NCI-H128 (cell line): ENCODE measurements at regions not wholly inside any gene's neighbourhood (a gene's known extent, or its start where the extent isn't known, plus 50 kb on each side); places are given as distances from the start of the nearest gene placed in this dataset.

ENCODE experiments used
- DNase-seq: peaks from one replicate; lab custom pipeline; 2025; ENCODE audit not compliant: unreplicated experiment; lab: John Stamatoyannopoulos, UW

GRCh38 chr2:226652983-226653765 lies 146.4 kb downstream of the IRS1 start:
- DNase-seq: no peak

- no peak for DNase-seq
These were observed 147.3 kb downstream of the IRS1 start for GRCh38 chr2:226652369-226652768.

- peak; percentile 52 for DNase-seq
These were observed 149.6 kb downstream of the IRS1 start for GRCh38 chr2:226649871-226650660.

GRCh38 chr2:226649201-226649600 lies 150.4 kb downstream of the IRS1 start:
- DNase-seq: no peak

GRCh38 chr2:226647621-226648518 lies 151.8 kb downstream of the IRS1 start:
- no peak for DNase-seq

- DNase-seq: no peak
These were observed 155.2 kb downstream of the IRS1 start for GRCh38 chr2:226644399-226644865.

- DNase-seq: no peak
These were observed 155.7 kb downstream of the IRS1 start for GRCh38 chr2:226643946-226644282.

GRCh38 chr2:226643030-226643945 lies 156.3 kb downstream of the IRS1 start:
- DNase-seq: no peak

GRCh38 chr2:226641008-226641407 lies 158.6 kb downstream of the IRS1 start:
- DNase-seq: no peak

GRCh38 chr2:226640501-226640900 lies 159.1 kb downstream of the IRS1 start:
- no peak for DNase-seq

- no peak for DNase-seq
These were observed 160.1 kb downstream of the IRS1 start for GRCh38 chr2:226639550-226639949.

GRCh38 chr2:226638576-226638975 lies 161.0 kb downstream of the IRS1 start:
- DNase-seq: no peak

- no peak for DNase-seq
These were observed 162.2 kb downstream of the IRS1 start for GRCh38 chr2:226637383-226637782.

- DNase-seq: no peak
These were observed 163.0 kb downstream of the IRS1 start for GRCh38 chr2:226636586-226636985.

- DNase-seq: no peak
These were observed 164.5 kb downstream of the IRS1 start for GRCh38 chr2:226634943-226635604.

GRCh38 chr2:226631671-226632070 lies 167.9 kb downstream of the IRS1 start:
- no peak for DNase-seq

- no peak for DNase-seq
These were observed 168.4 kb downstream of the IRS1 start for GRCh38 chr2:226631187-226631586.

GRCh38 chr2:226625946-226626345 lies 173.7 kb downstream of the IRS1 start:
- DNase-seq: no peak

GRCh38 chr2:226623587-226624368 lies 175.8 kb downstream of the IRS1 start:
- no peak for DNase-seq
